OCI-LY1 (cell line): ENCODE measurements at regions not wholly inside any gene's neighbourhood (a gene's known extent, or its start where the extent isn't known, plus 50 kb on each side); places are given as distances from the start of the nearest gene placed in this dataset.

Experiments
- H2AFZ ChIP-seq: fragments of 200-600 bp; sonication (generic), shearing (Covaris generic); 2 replicates; pipeline ENCODE4 v1.6.0; 2014; ENCODE audit warnings: antibody characterized with exemption, mild to moderate bottlenecking, low read length
- H3F3A ChIP-seq: fragments of 200-600 bp; sonication (generic), shearing (Covaris generic); 2 replicates; pipeline ENCODE4 v1.6.0; 2014; ENCODE audit warnings: mild to moderate bottlenecking, antibody characterized with exemption, low read length, moderate library complexity; ENCODE audit not compliant: insufficient read depth
- H3K27ac ChIP-seq: fragments of 200-600 bp; sonication (generic); 2 replicates; pipeline ENCODE4 v1.5.1; 2014; ENCODE audit warnings: low read length, mixed run types, mild to moderate bottlenecking, low read depth; ENCODE audit not compliant: poor library complexity, severe bottlenecking
- H3K27me3 ChIP-seq: fragments of 200-600 bp; sonication (generic); 2 replicates; pipeline ENCODE4 v1.6.0; 2014; ENCODE audit warnings: antibody characterized with exemption, mild to moderate bottlenecking, low read length, moderate library complexity; ENCODE audit not compliant: insufficient read depth
- H3K36me3 ChIP-seq: fragments of 200-600 bp; sonication (generic); 2 replicates; pipeline ENCODE4 v1.6.1; 2014; ENCODE audit warnings: mild to moderate bottlenecking, antibody characterized with exemption, low read length, moderate library complexity, mixed read lengths; ENCODE audit not compliant: insufficient read depth
- H3K4me1 ChIP-seq: fragments of 200-600 bp; sonication (generic); 2 replicates; pipeline ENCODE4 v1.5.1; 2014; ENCODE audit warnings: mild to moderate bottlenecking, low read length, moderate library complexity; ENCODE audit not compliant: insufficient read depth, severe bottlenecking
- H3K4me2 ChIP-seq: fragments of 200-600 bp; sonication (generic), shearing (Covaris generic); 2 replicates; pipeline ENCODE4 v1.6.1; 2014; ENCODE audit warnings: low read length
- H3K4me3 ChIP-seq: fragments of 200-600 bp; sonication (generic); 2 replicates; pipeline ENCODE4 v1.5.1; 2014; ENCODE audit warnings: low read length, low read depth, mild to moderate bottlenecking, mixed read lengths; ENCODE audit not compliant: poor library complexity, severe bottlenecking
- H3K79me2 ChIP-seq: fragments of 200-600 bp; shearing (Covaris generic); 2 replicates; pipeline ENCODE4 v1.6.1; 2016; ENCODE audit warnings: mixed run types, low read length, mixed read lengths; ENCODE audit not compliant: insufficient read depth
- H3K9ac ChIP-seq: fragments of 200-600 bp; sonication (generic), shearing (Covaris generic); 2 replicates; pipeline ENCODE4 v1.6.1; 2014; ENCODE audit warnings: mild to moderate bottlenecking, low read length, mixed read lengths
- H3K9me2 ChIP-seq: fragments of 200-600 bp; sonication (generic), shearing (Covaris generic); 2 replicates; pipeline ENCODE4 v1.6.1; 2014; ENCODE audit warnings: low read depth, mild to moderate bottlenecking, low read length, mixed read lengths
- H3K9me3 ChIP-seq: fragments of 200-600 bp; shearing (Covaris generic); 2 replicates; pipeline ENCODE4 v1.6.1; 2014; ENCODE audit warnings: low read length, mixed read lengths
- H4K20me1 ChIP-seq: fragments of 200-600 bp; sonication (generic), shearing (Covaris generic); 2 replicates; pipeline ENCODE4 v1.6.0; 2016; ENCODE audit warnings: mild to moderate bottlenecking, low read length; ENCODE audit not compliant: insufficient read depth
- EZH2 ChIP-seq: fragments of 200-600 bp; sonication (generic), shearing (Covaris generic); IDR thresholded peaks from 2 replicates; pipeline ENCODE4 v1.8.0; 2017; ENCODE audit warnings: borderline replicate concordance, mixed run types, mild to moderate bottlenecking, antibody characterized with exemption, low read length, moderate library complexity, mixed read lengths
- TF ChIP-seq, protein P1 (sequence below): fragments of 200-600 bp; sonication (generic), shearing (Covaris generic); IDR thresholded peaks from 2 replicates; pipeline ENCODE4 v1.5.1; 2017; ENCODE audit warnings: mild to moderate bottlenecking, antibody characterized with exemption, low read length, moderate library complexity, mixed read lengths

DNA sequence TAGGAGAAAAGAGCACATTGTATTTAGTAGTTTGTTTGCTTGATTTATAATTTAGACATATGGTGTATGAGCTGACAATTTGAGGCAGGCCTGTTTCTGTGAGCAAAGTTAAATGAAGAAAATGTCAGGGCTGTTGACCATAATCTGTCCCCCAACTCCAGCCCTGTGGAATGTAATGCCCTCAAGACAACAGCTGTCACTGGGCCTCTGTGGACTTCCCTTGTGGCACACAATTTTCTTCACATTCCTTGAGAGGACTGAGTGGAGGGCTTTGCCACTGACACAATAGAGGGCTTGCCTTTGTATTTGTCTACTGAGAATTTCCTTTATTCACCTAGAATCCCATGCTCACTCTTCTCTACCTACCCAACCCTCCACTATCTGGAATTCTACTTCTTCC, 141.2 kb upstream of the CD180 start:
- TF ChIP-seq, protein P1, sequence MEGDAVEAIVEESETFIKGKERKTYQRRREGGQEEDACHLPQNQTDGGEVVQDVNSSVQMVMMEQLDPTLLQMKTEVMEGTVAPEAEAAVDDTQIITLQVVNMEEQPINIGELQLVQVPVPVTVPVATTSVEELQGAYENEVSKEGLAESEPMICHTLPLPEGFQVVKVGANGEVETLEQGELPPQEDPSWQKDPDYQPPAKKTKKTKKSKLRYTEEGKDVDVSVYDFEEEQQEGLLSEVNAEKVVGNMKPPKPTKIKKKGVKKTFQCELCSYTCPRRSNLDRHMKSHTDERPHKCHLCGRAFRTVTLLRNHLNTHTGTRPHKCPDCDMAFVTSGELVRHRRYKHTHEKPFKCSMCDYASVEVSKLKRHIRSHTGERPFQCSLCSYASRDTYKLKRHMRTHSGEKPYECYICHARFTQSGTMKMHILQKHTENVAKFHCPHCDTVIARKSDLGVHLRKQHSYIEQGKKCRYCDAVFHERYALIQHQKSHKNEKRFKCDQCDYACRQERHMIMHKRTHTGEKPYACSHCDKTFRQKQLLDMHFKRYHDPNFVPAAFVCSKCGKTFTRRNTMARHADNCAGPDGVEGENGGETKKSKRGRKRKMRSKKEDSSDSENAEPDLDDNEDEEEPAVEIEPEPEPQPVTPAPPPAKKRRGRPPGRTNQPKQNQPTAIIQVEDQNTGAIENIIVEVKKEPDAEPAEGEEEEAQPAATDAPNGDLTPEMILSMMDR = no peak
- no peak for TF ChIP-seq EZH2
- H3K9ac ChIP-seq = no peak overlapping the region
- H3K79me2 ChIP-seq = no peaks in the 10 kb centered on the region

DNA sequence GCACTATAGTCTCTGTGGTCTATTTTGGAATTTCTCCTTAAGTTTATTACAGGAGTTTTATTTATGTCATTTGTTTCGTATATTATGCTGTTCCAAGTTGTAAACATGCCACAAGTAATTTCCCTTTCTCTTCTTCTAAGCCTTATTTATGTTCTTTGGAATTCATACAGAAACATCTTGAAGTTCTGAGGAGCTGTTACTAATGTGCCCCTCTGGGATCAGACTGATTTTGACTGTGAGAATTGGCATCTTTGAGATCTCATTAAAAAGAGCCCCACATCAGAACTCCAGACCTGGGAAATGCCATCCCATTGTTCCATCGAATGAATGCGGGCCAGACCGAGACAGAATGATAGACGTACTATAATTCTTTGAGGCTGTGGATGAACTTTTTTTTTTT, 138.8 kb upstream of the CD180 start:
- H3K27me3 ChIP-seq = no peaks in the 10 kb centered on the region
- no peaks in the 10 kb centered on the region for H3F3A ChIP-seq
- no peaks in the 10 kb centered on the region for H3K36me3 ChIP-seq
- no peak overlapping the region for H3K9ac ChIP-seq
- no peak overlapping the region for H2AFZ ChIP-seq
- no peak overlapping the region for H3K27ac ChIP-seq
- H3K4me2 ChIP-seq = no peak overlapping the region
- no peaks in the 10 kb centered on the region for H3K9me3 ChIP-seq
- no peak overlapping the region for H3K4me3 ChIP-seq
- no peaks in the 10 kb centered on the region for H4K20me1 ChIP-seq
- no peaks in the 10 kb centered on the region for H3K4me1 ChIP-seq
- H3K79me2 ChIP-seq = no peaks in the 10 kb centered on the region
- H3K9me2 ChIP-seq = no peaks in the 10 kb centered on the region
- TF ChIP-seq EZH2 = no peak

More for the DNA sequence above, 141.2 kb upstream of the CD180 start:
- Histone ChIP-seq H3K4me2 (no peak overlapping the region), H3K4me3 (no peak overlapping the region), H3K36me3 (no peaks in the 10 kb centered on the region), H3K27ac (no peak overlapping the region), H2AFZ (no peak overlapping the region), H4K20me1 (no peaks in the 10 kb centered on the region), H3K9me2 (no peaks in the 10 kb centered on the region), H3F3A (no peaks in the 10 kb centered on the region), H3K4me1 (no peaks in the 10 kb centered on the region), H3K9me3 (no peaks in the 10 kb centered on the region), H3K27me3 (no peaks in the 10 kb centered on the region)

DNA sequence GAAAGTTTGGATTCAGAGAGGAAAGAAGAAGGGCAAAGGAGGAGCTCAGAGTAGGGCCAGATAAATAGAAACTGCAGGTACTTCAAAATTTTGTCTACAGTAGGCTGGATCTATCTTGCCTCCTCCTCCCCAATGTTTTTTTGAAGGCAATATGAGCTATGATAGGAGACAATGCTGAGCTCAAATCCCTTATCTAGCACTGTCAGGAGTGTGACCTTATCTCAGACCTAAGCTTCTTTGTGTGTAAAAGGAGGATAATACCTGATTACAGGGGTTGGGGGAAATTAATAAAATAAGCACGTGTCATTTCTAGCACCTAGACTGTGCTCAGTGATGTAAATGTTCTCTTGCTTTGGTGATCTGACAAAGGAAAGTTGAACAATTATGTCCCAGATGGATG, 137.8 kb upstream of the CD180 start:
- TF ChIP-seq, protein P1 = no peak
- no peak for TF ChIP-seq EZH2

DNA sequence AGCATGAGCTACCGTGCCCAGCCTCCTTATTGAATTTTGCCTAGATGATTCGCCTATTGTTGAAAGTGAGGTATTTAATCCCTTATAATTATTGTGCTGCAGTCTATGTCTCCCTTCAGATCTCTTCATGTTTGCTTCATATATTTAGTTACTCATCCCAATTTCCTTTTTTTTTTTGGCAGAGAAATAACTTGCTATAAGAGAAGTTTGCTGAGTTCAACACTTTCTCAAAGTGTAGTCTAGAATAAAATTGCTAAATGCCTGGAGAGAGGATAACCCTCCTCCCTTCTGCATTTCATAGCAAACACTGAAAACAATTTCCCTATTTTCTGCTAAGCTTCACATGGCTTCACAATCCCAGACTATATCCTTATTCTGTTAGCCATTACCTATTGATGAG, 136.6 kb upstream of the CD180 start:
- H4K20me1 ChIP-seq = no peaks in the 10 kb centered on the region
- no peaks in the 10 kb centered on the region for H3K4me1 ChIP-seq
- no peaks in the 10 kb centered on the region for H3K79me2 ChIP-seq
- H3K36me3 ChIP-seq = no peaks in the 10 kb centered on the region
- no peaks in the 10 kb centered on the region for H3K27me3 ChIP-seq
- no peak overlapping the region for H2AFZ ChIP-seq
- H3K4me2 ChIP-seq = no peak overlapping the region
- H3F3A ChIP-seq = no peaks in the 10 kb centered on the region
- TF ChIP-seq, protein P1 = no peak
- no peak for TF ChIP-seq EZH2
- H3K4me3 ChIP-seq = no peak overlapping the region
- H3K9me2 ChIP-seq = no peaks in the 10 kb centered on the region
- no peak overlapping the region for H3K27ac ChIP-seq
- no peaks in the 10 kb centered on the region for H3K9me3 ChIP-seq
- H3K9ac ChIP-seq = no peak overlapping the region

More for the DNA sequence above, 137.8 kb upstream of the CD180 start:
- Histone ChIP-seq H3K36me3 (no peaks in the 10 kb centered on the region), H2AFZ (no peak overlapping the region), H4K20me1 (no peaks in the 10 kb centered on the region), H3K27ac (no peak overlapping the region), H3K9ac (no peak overlapping the region), H3K79me2 (no peaks in the 10 kb centered on the region), H3K27me3 (no peaks in the 10 kb centered on the region), H3K9me3 (no peaks in the 10 kb centered on the region), H3K4me3 (no peak overlapping the region), H3F3A (no peaks in the 10 kb centered on the region), H3K4me2 (no peak overlapping the region), H3K9me2 (no peaks in the 10 kb centered on the region), H3K4me1 (no peaks in the 10 kb centered on the region)
